D721Med (cell line): ENCODE measurements at regions not wholly inside any gene's neighbourhood (a gene's known extent, or its start where the extent isn't known, plus 50 kb on each side); places are given as distances from the start of the nearest gene placed in this dataset.
"Not testable (repeated sequence)": the region's sequence is repeated elsewhere in the genome, so short reads cannot be mapped to it uniquely, and the experiment has no call there.

Source experiments
- DNase-seq: peaks from one replicate; pipeline ENCODE4 v3.0.0; 2011; ENCODE audit warnings: low spot score; ENCODE audit not compliant: insufficient read length
- FAIRE-seq: peaks from 2 replicates; lab custom pipeline; 2011; peaks lifted over from hg19 to GRCh38; lab: Jason Lieb, UNC
- CTCF ChIP-seq: IDR thresholded peaks from 2 replicates; pipeline ENCODE4 v1.5.1; 2012; ENCODE audit warnings: mild to moderate bottlenecking, control low read depth; ENCODE audit not compliant: insufficient read depth; ENCODE audit errors: missing control alignments

GRCh38 chrX:1802912-1803311 is 188.1 kb downstream of the ASMT start:
- no peak for TF ChIP-seq CTCF
- DNase-seq, result no peak
- no peak for FAIRE-seq

- TF ChIP-seq CTCF, result no peak
- DNase-seq, result no peak
Measured at GRCh38 chrX:1803741-1804140, 188.9 kb downstream of the ASMT start.

GRCh38 chrX:1807301-1807731 is 192.5 kb downstream of the ASMT start:
- DNase-seq, result no peak
- FAIRE-seq, result no peak
- TF ChIP-seq CTCF, result no peak

More at GRCh38 chrX:1803741-1804140, 188.9 kb downstream of the ASMT start:
- no peak for FAIRE-seq

GRCh38 chrX:1809581-1809980 is 194.7 kb downstream of the ASMT start:
- no peak for DNase-seq
- no peak for FAIRE-seq
- no peak for TF ChIP-seq CTCF

GRCh38 chrX:1813809-1814208 is 198.9 kb downstream of the ASMT start:
- no peak for TF ChIP-seq CTCF
- FAIRE-seq, result no peak
- no peak for DNase-seq

- FAIRE-seq (no peak), DNase-seq (no peak)
- TF ChIP-seq CTCF, result no peak
Measured at GRCh38 chrX:1815456-1816175, 200.8 kb downstream of the ASMT start.

- DNase-seq, FAIRE-seq: not testable (repeated sequence)
Measured at GRCh38 chrX:1816387-1816982, 201.6 kb downstream of the ASMT start.
